HG03378 (cell line): ENCODE measurements at regions not wholly inside any gene's neighbourhood (a gene's known extent, or its start where the extent isn't known, plus 50 kb on each side); places are given as distances from the start of the nearest gene placed in this dataset.

Experiments
- ATAC-seq: cut with Tn5 transposase; IDR thresholded peaks from one replicate; pipeline ENCODE4 v1.9.1; 2021; ENCODE audit warnings: mild to moderate bottlenecking, moderate library complexity; ENCODE audit not compliant: unreplicated experiment

GRCh38 chrX:10077425-10078188 is 79.2 kb upstream of the CLCN4 start:
- ATAC-seq: no peak

- no peak for ATAC-seq
These were observed 78.5 kb upstream of the CLCN4 start for GRCh38 chrX:10078266-10078665.

GRCh38 chrX:10079231-10079630 is 77.5 kb upstream of the CLCN4 start:
- ATAC-seq: no peak

GRCh38 chrX:10083809-10084208 is 73.0 kb upstream of the CLCN4 start:
- no peak for ATAC-seq

- ATAC-seq: peak; percentile 41
These were observed 71.6 kb upstream of the CLCN4 start for GRCh38 chrX:10085223-10085622.

- no peak for ATAC-seq
These were observed 70.1 kb upstream of the CLCN4 start for GRCh38 chrX:10086676-10087075.

- ATAC-seq: no peak
These were observed 69.4 kb upstream of the CLCN4 start for GRCh38 chrX:10087391-10087790.

GRCh38 chrX:10089378-10089795 is 67.4 kb upstream of the CLCN4 start:
- no peak for ATAC-seq

- ATAC-seq: no peak
These were observed 66.5 kb upstream of the CLCN4 start for GRCh38 chrX:10090319-10090718.

- no peak for ATAC-seq
These were observed 61.5 kb upstream of the CLCN4 start for GRCh38 chrX:10095246-10095645.

- no peak for ATAC-seq
These were observed 60.9 kb upstream of the CLCN4 start for GRCh38 chrX:10095698-10096432.

GRCh38 chrX:10098270-10098713 is 58.5 kb upstream of the CLCN4 start:
- peak; percentile 78 for ATAC-seq

- ATAC-seq: no peak
These were observed 57.4 kb upstream of the CLCN4 start for GRCh38 chrX:10099411-10099810.

- ATAC-seq: no peak
These were observed 55.5 kb upstream of the CLCN4 start for GRCh38 chrX:10101269-10101668.

- no peak for ATAC-seq
These were observed 54.6 kb upstream of the CLCN4 start for GRCh38 chrX:10102046-10102704.

GRCh38 chrX:10103023-10103422 is 53.8 kb upstream of the CLCN4 start:
- no peak for ATAC-seq

GRCh38 chrX:10104958-10105658 is 51.7 kb upstream of the CLCN4 start:
- ATAC-seq: no peak

- ATAC-seq: peak; percentile 63
These were observed 50.0 kb upstream of the CLCN4 start for GRCh38 chrX:10106806-10107205.
